ENCODE measurements at regions not wholly inside any gene's neighbourhood (a gene's known extent, or its start where the extent isn't known, plus 50 kb on each side); places are given as distances from the start of the nearest gene placed in this dataset.

DNA sequence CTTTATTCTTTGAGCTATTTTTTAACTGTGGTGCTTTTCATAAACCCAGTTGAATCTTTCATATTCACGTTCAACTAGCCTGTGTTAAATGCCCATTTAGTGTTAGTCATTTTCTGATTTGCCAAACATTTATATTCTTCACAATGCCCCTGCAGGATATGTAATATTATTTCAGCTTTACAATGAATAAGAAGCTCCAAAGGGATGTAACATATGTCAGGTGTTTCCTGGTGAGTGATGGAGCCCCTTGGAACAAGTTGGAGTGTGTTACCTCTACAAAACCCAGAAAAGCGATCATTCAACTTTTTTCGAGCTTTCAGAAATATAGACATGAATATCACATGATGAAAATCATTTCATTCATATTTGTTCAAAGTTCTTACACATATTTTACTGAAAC lies 471.0 kb upstream of the CDH2 start:
- no peak overlapping the region for H3K4me3 ChIP-seq (ENCODE audit: low read length)
- no peaks in the 10 kb centered on the region for H3K79me2 ChIP-seq (ENCODE audit: control insufficient read depth, low read length)
- H3K27ac ChIP-seq (ENCODE audit: low read depth, low read length): no peak overlapping the region
- peaks cover 10% of the 10 kb centered on the region; the same call in 1 of the 2 replicates for H3K9me3 ChIP-seq (ENCODE audit: control insufficient read depth, insufficient read depth, low read length)
- no peak for TF ChIP-seq EZH2phosphoT487 (IDR thresholded peaks at IDR 0.05; ENCODE audit: borderline replicate concordance, low read length)
- TF ChIP-seq, protein P1, sequence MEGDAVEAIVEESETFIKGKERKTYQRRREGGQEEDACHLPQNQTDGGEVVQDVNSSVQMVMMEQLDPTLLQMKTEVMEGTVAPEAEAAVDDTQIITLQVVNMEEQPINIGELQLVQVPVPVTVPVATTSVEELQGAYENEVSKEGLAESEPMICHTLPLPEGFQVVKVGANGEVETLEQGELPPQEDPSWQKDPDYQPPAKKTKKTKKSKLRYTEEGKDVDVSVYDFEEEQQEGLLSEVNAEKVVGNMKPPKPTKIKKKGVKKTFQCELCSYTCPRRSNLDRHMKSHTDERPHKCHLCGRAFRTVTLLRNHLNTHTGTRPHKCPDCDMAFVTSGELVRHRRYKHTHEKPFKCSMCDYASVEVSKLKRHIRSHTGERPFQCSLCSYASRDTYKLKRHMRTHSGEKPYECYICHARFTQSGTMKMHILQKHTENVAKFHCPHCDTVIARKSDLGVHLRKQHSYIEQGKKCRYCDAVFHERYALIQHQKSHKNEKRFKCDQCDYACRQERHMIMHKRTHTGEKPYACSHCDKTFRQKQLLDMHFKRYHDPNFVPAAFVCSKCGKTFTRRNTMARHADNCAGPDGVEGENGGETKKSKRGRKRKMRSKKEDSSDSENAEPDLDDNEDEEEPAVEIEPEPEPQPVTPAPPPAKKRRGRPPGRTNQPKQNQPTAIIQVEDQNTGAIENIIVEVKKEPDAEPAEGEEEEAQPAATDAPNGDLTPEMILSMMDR (IDR thresholded peaks at IDR 0.05; ENCODE audit: low read depth, low read length, poor library complexity, severe bottlenecking): no peak
- no peaks in the 10 kb centered on the region for H3K36me3 ChIP-seq (ENCODE audit: control insufficient read depth, low read length)
- H3K27me3 ChIP-seq (ENCODE audit: control insufficient read depth, low read length): no peaks in the 10 kb centered on the region
- H3K9me2 ChIP-seq (replicated peaks; ENCODE audit: control insufficient read depth, low read length): no peaks in the 10 kb centered on the region
- H3K4me1 ChIP-seq (ENCODE audit: control insufficient read depth, low read length): no peaks in the 10 kb centered on the region
- H3F3A ChIP-seq (ENCODE audit: control insufficient read depth, insufficient read depth): no peaks in the 10 kb centered on the region
- no peaks in the 10 kb centered on the region for H4K20me1 ChIP-seq (ENCODE audit: control insufficient read depth, insufficient read depth, low read depth, low read length)
- no peak overlapping the region for H3K4me2 ChIP-seq (ENCODE audit: low read length)

GRCh38 chr18:28637897-28638296 lies 461.0 kb upstream of the CDH2 start:
- Histone ChIP-seq H3K4me1 (ENCODE audit: control insufficient read depth, low read length) (no peaks in the 10 kb centered on the region), H3K27me3 (ENCODE audit: control insufficient read depth, low read length) (no peaks in the 10 kb centered on the region), H3K9me2 (replicated peaks; ENCODE audit: control insufficient read depth, low read length) (no peaks in the 10 kb centered on the region), H3K9me3 (ENCODE audit: control insufficient read depth, insufficient read depth, low read length) (no peaks in the 10 kb centered on the region), H3K79me2 (ENCODE audit: control insufficient read depth, low read length) (no peaks in the 10 kb centered on the region), H3K27ac (ENCODE audit: low read depth, low read length) (no peak overlapping the region), H3F3A (ENCODE audit: control insufficient read depth, insufficient read depth) (no peaks in the 10 kb centered on the region), H3K4me3 (ENCODE audit: low read length) (no peak overlapping the region), H3K4me2 (ENCODE audit: low read length) (no peak overlapping the region), H3K36me3 (ENCODE audit: control insufficient read depth, low read length) (no peaks in the 10 kb centered on the region), H4K20me1 (ENCODE audit: control insufficient read depth, insufficient read depth, low read depth, low read length) (no peaks in the 10 kb centered on the region)
- no peak for TF ChIP-seq EZH2phosphoT487 (IDR thresholded peaks at IDR 0.05; ENCODE audit: borderline replicate concordance, low read length)
- TF ChIP-seq, protein P1 (IDR thresholded peaks at IDR 0.05; ENCODE audit: low read depth, low read length, poor library complexity, severe bottlenecking): no peak

- H3K79me2 ChIP-seq (ENCODE audit: control insufficient read depth, low read length): no peaks in the 10 kb centered on the region
- TF ChIP-seq EZH2phosphoT487 (IDR thresholded peaks at IDR 0.05; ENCODE audit: borderline replicate concordance, low read length): no peak
- TF ChIP-seq, protein P1 (IDR thresholded peaks at IDR 0.05; ENCODE audit: low read depth, low read length, poor library complexity, severe bottlenecking): no peak
- no peaks in the 10 kb centered on the region for H3K4me1 ChIP-seq (ENCODE audit: control insufficient read depth, low read length)
These were observed 458.6 kb upstream of the CDH2 start for GRCh38 chr18:28635530-28635929.

DNA sequence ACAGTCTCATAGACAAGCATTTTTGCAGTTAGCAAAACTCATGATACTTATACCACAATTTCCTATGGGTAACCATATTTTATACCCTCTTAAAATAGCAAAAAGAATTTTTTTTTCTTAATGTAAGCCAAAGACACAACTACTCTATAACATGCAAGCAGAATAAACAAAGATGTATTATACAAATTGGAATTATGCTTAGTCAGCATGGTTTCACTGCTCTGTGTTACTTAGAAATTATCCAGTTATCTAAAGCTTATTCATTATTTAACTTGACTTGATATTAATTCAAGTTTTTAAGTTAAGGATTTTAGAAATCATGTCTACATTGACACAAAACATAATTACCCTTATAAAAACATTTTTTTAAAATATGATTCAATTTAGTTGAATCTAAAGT lies 449.8 kb upstream of the CDH2 start:
- Histone ChIP-seq H3K36me3 (ENCODE audit: control insufficient read depth, low read length) (no peaks in the 10 kb centered on the region), H4K20me1 (ENCODE audit: control insufficient read depth, insufficient read depth, low read depth, low read length) (no peaks in the 10 kb centered on the region), H3K9me2 (replicated peaks; ENCODE audit: control insufficient read depth, low read length) (no peaks in the 10 kb centered on the region), H3K4me3 (ENCODE audit: low read length) (no peak overlapping the region), H3K4me1 (ENCODE audit: control insufficient read depth, low read length) (no peaks in the 10 kb centered on the region), H3K79me2 (ENCODE audit: control insufficient read depth, low read length) (no peaks in the 10 kb centered on the region), H3F3A (ENCODE audit: control insufficient read depth, insufficient read depth) (no peaks in the 10 kb centered on the region), H3K27ac (ENCODE audit: low read depth, low read length) (no peak overlapping the region), H3K27me3 (ENCODE audit: control insufficient read depth, low read length) (no peaks in the 10 kb centered on the region), H3K4me2 (ENCODE audit: low read length) (no peak overlapping the region), H3K9me3 (ENCODE audit: control insufficient read depth, insufficient read depth, low read length) (no peaks in the 10 kb centered on the region)
- TF ChIP-seq EZH2phosphoT487 (IDR thresholded peaks at IDR 0.05; ENCODE audit: borderline replicate concordance, low read length): no peak
- TF ChIP-seq, protein P1 (IDR thresholded peaks at IDR 0.05; ENCODE audit: low read depth, low read length, poor library complexity, severe bottlenecking): no peak

More at GRCh38 chr18:28635530-28635929, 458.6 kb upstream of the CDH2 start:
- no peaks in the 10 kb centered on the region for H3K27me3 ChIP-seq (ENCODE audit: control insufficient read depth, low read length)
- no peaks in the 10 kb centered on the region for H3K9me2 ChIP-seq (replicated peaks; ENCODE audit: control insufficient read depth, low read length)
- H3K27ac ChIP-seq (ENCODE audit: low read depth, low read length): no peak overlapping the region
- no peaks in the 10 kb centered on the region for H3K36me3 ChIP-seq (ENCODE audit: control insufficient read depth, low read length)
- no peaks in the 10 kb centered on the region for H4K20me1 ChIP-seq (ENCODE audit: control insufficient read depth, insufficient read depth, low read depth, low read length)
- H3F3A ChIP-seq (ENCODE audit: control insufficient read depth, insufficient read depth): no peaks in the 10 kb centered on the region
- no peaks in the 10 kb centered on the region for H3K9me3 ChIP-seq (ENCODE audit: control insufficient read depth, insufficient read depth, low read length)
- no peak overlapping the region for H3K4me2 ChIP-seq (ENCODE audit: low read length)
- H3K4me3 ChIP-seq (ENCODE audit: low read length): no peak overlapping the region

All from DOHH2 (cell line).